Transverse colon (tissue), 4 donors: ENCODE measurements at regions not wholly inside any gene's neighbourhood (a gene's known extent, or its start where the extent isn't known, plus 50 kb on each side); places are given as distances from the start of the nearest gene placed in this dataset.

Source experiments
- POLR2A ChIP-seq: fragments of 450-650 bp; IDR thresholded peaks from one replicate; pipeline ENCODE4 v1.6.1; 2016; ENCODE audit warnings: antibody characterized with exemption, mild to moderate bottlenecking, moderate library complexity
- POLR2AphosphoS5 ChIP-seq, 3 donors: sonication (generic); formaldehyde crosslinking; IDR thresholded peaks; one replicate each; pipeline ENCODE4 v1.6.1; 2016; ENCODE audit warnings: antibody characterized with exemption in 3 of 3
- TF ChIP-seq, protein P1 (sequence below), 5 experiments: fragments of 200-600 bp in 3 of 5; fragments of 450-650 bp in 2 of 5; sonication (generic) in 3 of 5; IDR thresholded peaks; 1 replicate in 2 of 5; 2 replicates in 3 of 5; pipeline ENCODE4 v1.5.1; 2016 to 2017; ENCODE audit warnings: antibody characterized with exemption in 5 of 5, inconsistent platforms in 3 of 5, mild to moderate bottlenecking in 2 of 5, moderate library complexity in 1 of 5

GRCh38 chr2:195477996-195478382 is 179.0 kb upstream of the SLC39A10 start:
- TF ChIP-seq, protein P1, sequence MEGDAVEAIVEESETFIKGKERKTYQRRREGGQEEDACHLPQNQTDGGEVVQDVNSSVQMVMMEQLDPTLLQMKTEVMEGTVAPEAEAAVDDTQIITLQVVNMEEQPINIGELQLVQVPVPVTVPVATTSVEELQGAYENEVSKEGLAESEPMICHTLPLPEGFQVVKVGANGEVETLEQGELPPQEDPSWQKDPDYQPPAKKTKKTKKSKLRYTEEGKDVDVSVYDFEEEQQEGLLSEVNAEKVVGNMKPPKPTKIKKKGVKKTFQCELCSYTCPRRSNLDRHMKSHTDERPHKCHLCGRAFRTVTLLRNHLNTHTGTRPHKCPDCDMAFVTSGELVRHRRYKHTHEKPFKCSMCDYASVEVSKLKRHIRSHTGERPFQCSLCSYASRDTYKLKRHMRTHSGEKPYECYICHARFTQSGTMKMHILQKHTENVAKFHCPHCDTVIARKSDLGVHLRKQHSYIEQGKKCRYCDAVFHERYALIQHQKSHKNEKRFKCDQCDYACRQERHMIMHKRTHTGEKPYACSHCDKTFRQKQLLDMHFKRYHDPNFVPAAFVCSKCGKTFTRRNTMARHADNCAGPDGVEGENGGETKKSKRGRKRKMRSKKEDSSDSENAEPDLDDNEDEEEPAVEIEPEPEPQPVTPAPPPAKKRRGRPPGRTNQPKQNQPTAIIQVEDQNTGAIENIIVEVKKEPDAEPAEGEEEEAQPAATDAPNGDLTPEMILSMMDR (IDR thresholded peaks at IDR 0.05): no peak
- no peak for TF ChIP-seq POLR2AphosphoS5 (IDR thresholded peaks at IDR 0.05)
- TF ChIP-seq POLR2A: no peak
